Iris pigment epithelial cell (primary cell): ENCODE measurements at regions not wholly inside any gene's neighbourhood (a gene's known extent, or its start where the extent isn't known, plus 50 kb on each side); places are given as distances from the start of the nearest gene placed in this dataset.
"Not testable (repeated sequence)": the region's sequence is repeated elsewhere in the genome, so short reads cannot be mapped to it uniquely, and the experiment has no call there.

Source experiments
- DNase-seq: peaks from one replicate; pipeline ENCODE4 v3.0.0-alpha.2; 2011; ENCODE audit warnings: low read depth

DNA sequence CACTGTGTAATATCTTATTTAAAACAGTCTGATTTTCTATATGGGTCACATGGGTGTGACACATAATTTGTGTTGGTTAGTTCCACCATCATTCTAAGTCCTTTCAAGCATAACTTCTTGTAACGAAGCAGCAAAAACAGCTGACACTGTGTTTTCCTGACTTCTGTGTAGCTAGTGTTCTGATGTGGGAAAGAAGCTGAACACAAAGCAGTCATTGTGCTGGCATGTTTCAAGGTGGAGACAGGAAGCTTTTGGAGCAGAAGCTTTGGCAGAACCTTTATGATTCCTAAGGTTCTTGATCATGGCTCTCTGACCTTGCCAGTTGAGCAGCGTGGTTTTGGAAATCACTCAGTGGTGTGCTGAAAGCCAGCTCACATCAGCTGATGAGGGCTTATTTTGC is 351.7 kb upstream of the MDGA2 start:
- no peak for DNase-seq

- no peak for DNase-seq
Measured at GRCh38 chr14:48023881-48024280, 348.5 kb upstream of the MDGA2 start.

- not testable (repeated sequence) for DNase-seq
Measured at GRCh38 chr14:48011484-48011883, 336.1 kb upstream of the MDGA2 start.

DNA sequence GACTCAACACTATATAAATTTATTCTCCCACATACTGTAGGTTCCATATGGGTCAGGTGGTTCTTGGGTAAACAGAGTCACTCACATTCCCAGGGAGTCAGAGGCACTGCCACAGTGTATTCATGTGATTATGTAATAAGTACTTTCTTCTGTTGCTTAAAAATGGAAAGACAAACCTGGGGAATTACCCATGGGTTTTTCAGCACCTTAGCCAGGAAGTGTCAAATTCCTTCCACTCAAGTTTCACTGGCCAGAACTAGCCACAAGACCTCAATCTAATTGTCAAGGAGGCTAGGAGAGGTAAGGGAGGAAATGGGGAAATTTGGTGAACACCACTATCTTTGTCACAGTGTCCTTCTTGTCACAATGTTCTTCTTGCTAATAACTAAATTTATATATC is 333.2 kb upstream of the MDGA2 start:
- no peak for DNase-seq

DNA sequence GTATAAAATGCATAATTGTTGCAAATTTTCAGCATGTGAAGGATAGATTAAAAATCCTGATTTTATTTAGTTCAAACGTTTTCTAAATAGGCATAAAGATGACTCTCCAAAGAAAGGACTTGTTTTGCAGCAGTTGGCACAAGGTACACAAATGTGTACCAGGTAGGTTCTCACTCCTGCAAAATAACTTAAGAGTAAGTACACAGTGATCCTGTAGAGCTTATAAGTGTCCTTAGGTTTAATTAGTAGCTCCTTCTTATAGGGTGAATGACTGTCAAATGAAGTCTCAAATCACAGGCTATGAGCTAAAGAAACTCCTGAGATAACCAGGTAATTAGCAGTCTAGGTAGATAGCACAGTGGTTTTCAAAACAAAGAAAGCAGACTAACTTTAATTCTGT is 330.6 kb upstream of the MDGA2 start:
- no peak for DNase-seq

DNA sequence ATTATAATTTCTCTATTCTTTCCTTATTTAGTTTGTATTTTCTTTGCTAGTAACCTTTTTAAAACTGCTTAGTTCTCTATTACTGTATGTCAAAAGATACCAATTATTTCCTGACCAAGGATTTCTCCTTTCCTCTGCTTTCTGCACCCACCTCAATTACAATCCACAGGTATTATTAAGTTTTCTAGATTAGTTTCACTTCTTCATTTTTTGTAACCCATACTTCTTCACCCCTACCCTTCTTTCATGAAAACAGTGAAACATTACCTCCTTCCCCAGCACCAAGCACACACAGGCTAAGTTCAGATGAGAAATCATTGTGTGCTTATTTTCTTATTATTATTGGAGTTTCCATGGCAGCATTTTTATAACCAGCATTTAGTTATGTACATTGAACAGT is 318.5 kb upstream of the MDGA2 start:
- DNase-seq: no peak

DNA sequence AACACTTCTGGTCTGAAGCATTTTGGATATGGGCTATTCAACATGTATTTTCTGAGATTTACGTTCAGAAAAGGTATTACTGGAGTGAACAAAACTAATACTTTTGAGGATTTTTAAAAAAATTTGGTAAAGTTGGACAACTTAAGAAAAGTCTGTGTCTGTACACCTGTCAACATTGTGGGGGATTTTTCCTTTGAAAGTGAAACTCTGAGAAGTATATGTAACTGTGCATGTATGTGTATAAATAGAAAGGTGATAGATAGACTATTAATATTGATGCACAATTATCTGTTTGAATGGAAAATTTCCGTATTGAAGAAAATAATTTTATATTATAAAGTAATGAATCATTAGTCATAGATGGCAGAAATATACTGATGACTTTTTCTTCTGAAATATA is 312.8 kb upstream of the MDGA2 start:
- DNase-seq: no peak

GRCh38 chr14:47978871-47979270 is 303.5 kb upstream of the MDGA2 start:
- no peak for DNase-seq

- DNase-seq: no peak
Measured at GRCh38 chr14:47976139-47976538, 300.7 kb upstream of the MDGA2 start.

- DNase-seq: no peak
Measured at GRCh38 chr14:47966076-47966810, 290.8 kb upstream of the MDGA2 start.

GRCh38 chr14:47961634-47962033 is 286.2 kb upstream of the MDGA2 start:
- no peak for DNase-seq

- DNase-seq: no peak
Measured at GRCh38 chr14:47959740-47960139, 284.3 kb upstream of the MDGA2 start.

- DNase-seq: no peak
Measured at GRCh38 chr14:47949006-47949405, 273.6 kb upstream of the MDGA2 start.

- no peak for DNase-seq
Measured at GRCh38 chr14:47935332-47935731, 259.9 kb upstream of the MDGA2 start.

- DNase-seq: no peak
Measured at GRCh38 chr14:47929334-47929733, 253.9 kb upstream of the MDGA2 start.

DNA sequence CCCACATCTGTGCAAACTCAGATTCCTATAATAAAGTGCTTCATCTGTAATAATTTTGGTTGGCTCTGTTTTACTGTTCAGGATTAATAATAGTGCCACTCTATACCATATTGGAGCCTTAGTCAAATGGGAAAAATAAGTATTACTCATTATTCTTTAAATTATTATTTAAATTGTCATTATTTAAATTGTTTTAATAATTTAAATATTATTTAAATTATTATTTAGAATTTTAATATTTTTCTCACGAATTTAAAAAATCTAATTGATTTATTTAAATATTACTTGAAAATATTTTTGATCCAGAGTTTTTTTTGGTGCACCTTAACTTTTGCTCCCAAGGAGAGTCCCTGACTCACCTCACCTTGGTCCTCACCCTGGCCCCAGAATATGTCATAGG is 245.7 kb upstream of the MDGA2 start:
- DNase-seq: no peak

- DNase-seq: no peak
Measured at GRCh38 chr14:47919997-47920396, 244.6 kb upstream of the MDGA2 start.

GRCh38 chr14:47919334-47919846 is 244.0 kb upstream of the MDGA2 start:
- DNase-seq: no peak

DNA sequence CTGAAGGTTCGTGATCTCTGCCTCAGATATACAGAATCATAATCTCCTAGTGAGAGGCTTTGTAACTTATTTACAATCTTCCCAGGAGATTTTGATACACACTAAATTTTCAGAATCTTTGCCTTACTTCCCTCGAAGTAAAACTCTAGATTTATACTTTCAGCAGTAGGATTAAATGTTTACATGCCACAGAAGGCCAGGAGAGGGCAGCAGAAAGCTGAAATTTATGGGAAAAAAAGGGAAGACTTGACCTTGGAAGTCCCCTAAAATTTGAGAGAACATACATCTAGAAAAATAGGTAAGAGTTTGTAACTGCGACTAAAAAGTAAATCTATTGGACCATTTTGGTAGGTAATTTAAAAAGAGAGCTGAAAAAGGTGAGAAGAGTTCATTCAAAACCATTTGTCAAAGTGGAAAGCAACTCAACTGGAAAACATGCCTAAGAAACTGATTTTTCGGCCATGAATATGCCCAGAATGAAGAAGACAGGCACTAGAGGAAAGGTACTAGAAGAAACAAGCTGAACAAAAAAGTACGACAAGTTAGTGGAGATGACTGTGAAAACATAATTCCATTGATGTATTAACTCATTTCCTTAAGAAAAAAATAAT is 242.0 kb upstream of the MDGA2 start:
- peak; percentile 22 for DNase-seq

GRCh38 chr14:47901141-47901540 is 225.7 kb upstream of the MDGA2 start:
- not testable (repeated sequence) for DNase-seq

- DNase-seq: no peak
Measured at GRCh38 chr14:47899685-47900084, 224.3 kb upstream of the MDGA2 start.

GRCh38 chr14:47874350-47874749 is 198.9 kb upstream of the MDGA2 start:
- no peak for DNase-seq

- no peak for DNase-seq
Measured at GRCh38 chr14:47872588-47872987, 197.2 kb upstream of the MDGA2 start.

DNA sequence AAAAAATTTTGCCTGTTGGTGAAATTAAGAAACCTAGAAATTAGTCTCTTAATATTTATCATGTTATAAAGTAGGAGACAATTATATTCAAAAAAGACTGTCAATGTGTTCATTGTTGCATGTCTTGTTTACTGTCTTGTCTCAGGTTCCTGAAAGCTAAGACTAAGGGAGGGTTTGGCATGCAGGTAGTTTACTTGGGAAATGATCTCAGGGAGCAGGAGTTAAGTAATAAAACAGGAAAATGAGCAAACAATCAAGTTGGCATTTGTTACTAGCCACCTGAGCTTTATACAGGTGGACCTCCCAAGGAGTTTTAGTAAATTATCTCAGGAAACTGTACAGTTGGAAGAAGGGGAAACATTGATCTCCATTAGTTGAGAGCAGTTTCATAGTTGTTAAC is 188.0 kb upstream of the MDGA2 start:
- DNase-seq: no peak
